Posterior cingulate gyrus (tissue), 11 donors: ENCODE measurements at regions not wholly inside any gene's neighbourhood (a gene's known extent, or its start where the extent isn't known, plus 50 kb on each side); places are given as distances from the start of the nearest gene placed in this dataset.
"Not testable (repeated sequence)": the region's sequence is repeated elsewhere in the genome, so short reads cannot be mapped to it uniquely, and the experiment has no call there.

ENCODE experiments used
- DNase-seq, 10 donors: peaks; one replicate each; pipeline versions ENCODE4 v3.0.0 to v3.0.0-alpha.2; 2020 to 2021; ENCODE audit warnings: mixed read lengths in 3 of 10
- intact Hi-C: fragments of 100-400 bp; cut with DNase I; formaldehyde crosslinking; loops from one replicate; pipeline ENCODE4 v1.15.1; 2023

DNA sequence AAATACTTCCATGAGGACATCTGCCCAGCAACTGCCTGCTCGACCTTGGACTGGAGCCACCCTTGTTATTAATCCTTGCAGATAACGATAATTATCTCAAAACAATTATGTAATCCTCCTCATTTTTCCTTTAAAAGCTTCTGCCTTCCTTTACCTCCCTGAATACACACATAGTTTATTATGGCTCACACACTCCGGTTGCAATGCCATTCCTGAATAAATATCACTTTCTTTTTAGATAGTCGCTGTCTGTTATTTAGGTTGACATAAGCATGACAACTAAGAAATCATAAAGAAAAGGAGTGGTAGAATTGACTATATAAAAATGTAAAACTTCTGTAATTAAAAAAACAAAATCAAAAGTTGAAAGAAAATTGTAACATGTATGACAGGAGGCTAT lies 64.8 kb downstream of the B4GALT7 start:
- DNase-seq, result not testable (repeated sequence)

DNA sequence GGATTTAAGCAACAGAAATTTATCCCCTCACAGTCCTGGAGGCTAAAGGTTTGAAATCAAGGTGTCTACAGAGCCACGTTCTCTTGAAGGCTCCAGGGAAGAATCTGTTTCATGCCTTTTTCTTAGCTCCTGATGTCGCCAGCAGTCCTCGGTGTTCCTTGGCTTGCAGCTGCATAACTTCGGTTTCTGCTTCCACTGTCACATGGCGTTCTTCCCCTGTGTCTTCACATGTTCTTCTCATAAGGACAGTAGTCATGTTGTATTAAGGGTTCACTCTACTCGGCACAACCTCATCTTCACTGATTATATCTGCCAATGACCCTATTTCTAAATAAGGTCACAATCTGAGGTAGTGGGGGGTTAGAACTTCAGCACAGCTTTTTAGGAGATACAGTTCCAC lies 65.2 kb downstream of the B4GALT7 start:
- DNase-seq, intact Hi-C loops: not testable (repeated sequence)

More for the DNA sequence above, 64.8 kb downstream of the B4GALT7 start:
- intact Hi-C loops, result not testable (repeated sequence)

DNA sequence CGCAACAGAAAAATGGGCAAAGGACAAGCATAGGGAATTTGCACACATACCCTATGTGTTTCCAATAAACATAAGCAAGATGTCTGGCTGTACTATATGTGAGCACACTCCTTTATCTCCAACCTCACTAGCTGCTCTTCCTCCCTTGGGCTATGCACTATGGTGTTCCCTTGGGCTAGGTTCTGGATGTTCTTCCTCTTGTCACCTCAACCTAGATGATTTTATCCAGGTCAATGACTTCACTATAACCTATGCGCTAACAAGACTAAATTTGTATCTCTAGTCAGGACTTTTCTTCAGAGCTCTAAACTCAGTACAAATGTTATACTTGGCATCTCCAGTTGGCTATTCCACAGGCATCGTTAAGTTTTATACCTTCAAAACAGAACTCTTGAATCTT lies 66.0 kb downstream of the B4GALT7 start:
- DNase-seq, intact Hi-C loops: not testable (repeated sequence)

DNA sequence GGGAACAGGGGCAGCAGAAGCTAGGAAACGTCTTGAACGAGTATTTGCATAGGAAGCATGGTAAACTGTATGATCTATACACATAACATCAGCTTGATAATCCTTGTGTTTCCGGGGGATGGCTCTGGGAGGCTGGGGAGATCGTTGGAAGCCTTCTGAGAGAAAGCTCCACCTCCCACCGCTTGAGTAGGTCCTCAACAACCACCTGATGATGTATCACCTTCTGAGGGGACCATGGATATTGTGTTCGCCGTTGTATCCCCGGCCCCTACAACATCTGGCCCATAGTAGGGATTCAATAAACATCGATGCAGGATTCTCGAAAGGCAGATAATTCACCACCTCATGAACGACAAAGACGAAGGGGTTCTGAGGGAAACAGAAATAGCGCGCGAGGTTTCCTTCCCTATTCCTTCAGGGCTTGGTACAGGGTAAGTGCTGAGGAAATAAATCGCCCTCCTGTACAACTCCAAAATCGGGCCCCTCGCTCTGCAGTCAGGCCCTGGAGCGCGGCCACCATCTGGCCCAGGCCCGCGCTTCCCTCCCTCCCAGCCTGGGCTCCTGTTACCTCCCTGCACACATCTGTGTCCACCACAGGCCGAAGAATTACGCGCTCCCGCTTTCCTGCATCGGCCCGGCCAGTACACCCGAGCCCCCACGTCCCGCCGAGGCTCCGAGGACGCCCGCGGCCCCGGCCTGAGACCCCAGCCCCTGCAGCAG lies 71.3 kb downstream of the B4GALT7 start:
- DNase-seq, result peak in 1 of 10 donors; percentile 51
- intact Hi-C loops, result not testable (repeated sequence)

DNA sequence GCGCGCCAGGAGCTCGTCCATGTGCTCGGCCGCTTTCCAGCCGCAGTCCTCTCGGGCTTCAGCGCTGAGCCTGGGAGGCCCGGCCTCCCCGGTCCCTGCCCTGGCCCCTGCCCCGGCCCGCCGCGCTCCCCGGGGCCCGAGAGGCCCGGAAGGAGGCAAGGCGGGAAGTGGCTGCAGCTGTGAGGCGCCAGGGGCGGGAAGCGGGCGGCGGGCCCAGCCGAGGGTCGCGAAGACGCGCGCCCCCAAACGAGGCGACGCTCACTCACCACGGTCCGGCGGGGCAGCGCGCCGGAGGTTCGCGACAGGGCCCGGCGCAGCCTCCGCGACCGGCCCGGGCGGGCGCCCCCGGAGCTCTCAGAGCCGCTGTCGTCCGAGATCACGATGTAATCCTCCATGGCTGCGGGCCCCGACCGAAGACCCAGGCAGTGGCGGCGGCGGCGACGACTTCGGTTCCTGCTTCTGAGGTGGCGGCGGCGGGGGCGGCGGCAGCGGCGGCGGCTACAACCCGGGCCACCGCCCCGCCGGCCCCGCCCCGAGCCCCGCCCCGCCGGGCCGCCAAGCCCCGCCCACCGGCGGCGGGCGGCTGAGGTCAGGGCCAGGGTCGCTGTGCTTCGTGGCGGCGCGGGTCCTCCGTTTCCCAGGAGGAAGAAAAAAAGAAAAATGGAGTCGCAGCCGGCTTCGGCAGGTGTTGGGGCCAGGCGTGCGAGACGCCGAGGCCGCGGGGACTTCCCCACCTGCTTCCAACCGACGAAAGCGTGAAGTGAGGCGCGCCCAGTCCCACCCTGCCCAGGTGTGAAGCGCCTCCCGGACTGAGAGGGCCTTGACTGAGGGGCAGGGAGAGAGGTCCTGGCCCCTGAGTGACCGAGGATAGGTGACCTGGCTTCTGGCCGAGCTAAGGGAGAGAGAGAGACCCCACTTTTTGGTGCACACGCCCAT lies 72.1 kb downstream of the B4GALT7 start:
- DNase-seq, result peak; percentile 16 to 94 (median 53)
- intact Hi-C loops, result not testable (repeated sequence)
